MM.1S (cell line): ENCODE measurements at regions not wholly inside any gene's neighbourhood (a gene's known extent, or its start where the extent isn't known, plus 50 kb on each side); places are given as distances from the start of the nearest gene placed in this dataset.

ENCODE experiments used
- EZH2 ChIP-seq: fragments of 300-600 bp; sonication (generic); optimal IDR thresholded peaks from 2 replicates; pipeline ENCODE3; 2017; ENCODE audit warnings: low read depth, mild to moderate bottlenecking, antibody characterized with exemption, low read length, mixed read lengths
- TF ChIP-seq, protein P1 (sequence below): fragments of 300-600 bp; sonication (generic); IDR thresholded peaks from 2 replicates; pipeline ENCODE4 v1.5.1; 2016; ENCODE audit warnings: antibody characterized with exemption, low read length, mixed read lengths

DNA sequence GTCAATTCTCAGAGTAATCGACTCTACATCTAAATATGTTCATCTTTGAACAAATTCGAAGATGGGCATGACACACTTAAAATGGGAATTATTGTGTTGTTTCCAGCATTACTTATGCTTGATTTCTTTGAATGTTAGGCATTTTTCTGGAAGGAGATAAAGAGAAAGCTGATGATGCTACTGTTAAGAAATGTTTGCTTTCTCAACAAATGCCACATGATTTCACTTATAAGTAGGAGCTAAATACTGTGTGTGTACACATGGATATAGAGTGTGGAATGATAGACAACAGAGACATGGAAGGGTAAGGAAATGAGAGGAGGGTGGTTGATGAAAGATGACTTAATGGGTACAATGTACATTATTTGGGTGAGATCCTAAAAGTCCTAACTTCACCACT lies 400.9 kb downstream of the TBL1XR1 start:
- TF ChIP-seq, protein P1, sequence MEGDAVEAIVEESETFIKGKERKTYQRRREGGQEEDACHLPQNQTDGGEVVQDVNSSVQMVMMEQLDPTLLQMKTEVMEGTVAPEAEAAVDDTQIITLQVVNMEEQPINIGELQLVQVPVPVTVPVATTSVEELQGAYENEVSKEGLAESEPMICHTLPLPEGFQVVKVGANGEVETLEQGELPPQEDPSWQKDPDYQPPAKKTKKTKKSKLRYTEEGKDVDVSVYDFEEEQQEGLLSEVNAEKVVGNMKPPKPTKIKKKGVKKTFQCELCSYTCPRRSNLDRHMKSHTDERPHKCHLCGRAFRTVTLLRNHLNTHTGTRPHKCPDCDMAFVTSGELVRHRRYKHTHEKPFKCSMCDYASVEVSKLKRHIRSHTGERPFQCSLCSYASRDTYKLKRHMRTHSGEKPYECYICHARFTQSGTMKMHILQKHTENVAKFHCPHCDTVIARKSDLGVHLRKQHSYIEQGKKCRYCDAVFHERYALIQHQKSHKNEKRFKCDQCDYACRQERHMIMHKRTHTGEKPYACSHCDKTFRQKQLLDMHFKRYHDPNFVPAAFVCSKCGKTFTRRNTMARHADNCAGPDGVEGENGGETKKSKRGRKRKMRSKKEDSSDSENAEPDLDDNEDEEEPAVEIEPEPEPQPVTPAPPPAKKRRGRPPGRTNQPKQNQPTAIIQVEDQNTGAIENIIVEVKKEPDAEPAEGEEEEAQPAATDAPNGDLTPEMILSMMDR, result no peak
- TF ChIP-seq EZH2, result no peak
